Activated T-helper 17 cell treated with anti-CD3 and anti-CD28 coated beads, Interleukin-2, amount 50 U/mL, for 72 hours (primary cell): ENCODE measurements at regions not wholly inside any gene's neighbourhood (a gene's known extent, or its start where the extent isn't known, plus 50 kb on each side); places are given as distances from the start of the nearest gene placed in this dataset.

Experiments
- ATAC-seq: fragments of 150-1000 bp; cut with Tn5 transposase; replicated peaks from 2 replicates; pipeline ENCODE4 v1.10.0; 2021; ENCODE audit warnings: mild to moderate bottlenecking, moderate library complexity
- H3K27ac Mint-ChIP-seq: one replicate; pipeline ENCODE4 v1.8.0; 2022; ENCODE audit warnings: mixed read lengths
- H3K27me3 Mint-ChIP-seq: one replicate; pipeline ENCODE4 v1.8.0; 2022; ENCODE audit warnings: mixed read lengths
- H3K36me3 Mint-ChIP-seq: one replicate; pipeline ENCODE4 v1.8.0; 2022; ENCODE audit warnings: low read depth, mild to moderate bottlenecking, mixed read lengths
- H3K4me1 Mint-ChIP-seq: one replicate; pipeline ENCODE4 v1.8.0; 2022; ENCODE audit warnings: mixed read lengths
- H3K4me3 Mint-ChIP-seq: one replicate; pipeline ENCODE4 v1.8.0; 2022; ENCODE audit warnings: mild to moderate bottlenecking, mixed read lengths
- H3K9me3 Mint-ChIP-seq: one replicate; pipeline ENCODE4 v1.8.0; 2022; ENCODE audit warnings: mixed read lengths

DNA sequence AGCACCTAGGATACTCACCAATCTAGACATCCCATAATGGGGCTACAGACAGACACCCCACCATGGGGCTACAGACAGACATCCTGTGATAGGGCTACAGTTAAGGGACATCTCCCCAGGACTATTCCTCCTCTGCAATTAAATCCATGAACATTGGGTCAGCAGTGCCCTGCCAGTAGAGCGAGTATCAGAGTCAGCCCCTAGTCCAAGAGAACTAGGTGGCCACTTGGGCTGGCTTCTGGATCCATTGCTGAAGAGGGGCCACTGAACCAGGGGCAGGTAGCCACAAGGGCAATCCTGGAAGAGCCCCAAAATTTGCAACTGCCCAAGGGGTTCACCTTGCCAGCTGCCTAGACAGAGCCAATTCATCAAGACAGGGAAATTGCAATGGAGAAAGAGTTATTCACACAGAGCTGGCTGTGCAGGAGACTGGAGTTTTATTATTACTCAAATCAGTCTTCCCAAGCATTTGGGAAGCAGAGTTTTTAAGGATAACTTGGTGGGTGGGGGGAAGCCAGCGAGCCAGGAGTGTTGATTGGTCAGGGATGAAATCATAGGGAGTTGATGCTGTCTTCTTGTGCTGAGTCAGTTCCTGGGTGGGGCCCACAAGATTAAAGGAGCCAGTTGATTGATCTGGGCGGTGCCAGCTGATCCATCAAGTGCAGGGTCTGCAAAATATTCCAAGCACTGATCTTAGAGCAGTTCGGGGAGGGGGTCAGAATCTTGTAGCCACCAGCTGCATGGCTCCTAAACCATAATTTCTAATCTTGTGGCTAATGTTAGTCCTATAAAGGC, 170.2 kb upstream of the SMAD3 start:
- Mint-ChIP-seq H3K27ac (no peak overlapping the region), H3K36me3 (no peaks in the 10 kb centered on the region), H3K4me1 (no peaks in the 10 kb centered on the region), H3K27me3 (peaks cover 8% of the 10 kb centered on the region), H3K9me3 (no peaks in the 10 kb centered on the region), H3K4me3 (no peak overlapping the region)
- ATAC-seq, result no peak

DNA sequence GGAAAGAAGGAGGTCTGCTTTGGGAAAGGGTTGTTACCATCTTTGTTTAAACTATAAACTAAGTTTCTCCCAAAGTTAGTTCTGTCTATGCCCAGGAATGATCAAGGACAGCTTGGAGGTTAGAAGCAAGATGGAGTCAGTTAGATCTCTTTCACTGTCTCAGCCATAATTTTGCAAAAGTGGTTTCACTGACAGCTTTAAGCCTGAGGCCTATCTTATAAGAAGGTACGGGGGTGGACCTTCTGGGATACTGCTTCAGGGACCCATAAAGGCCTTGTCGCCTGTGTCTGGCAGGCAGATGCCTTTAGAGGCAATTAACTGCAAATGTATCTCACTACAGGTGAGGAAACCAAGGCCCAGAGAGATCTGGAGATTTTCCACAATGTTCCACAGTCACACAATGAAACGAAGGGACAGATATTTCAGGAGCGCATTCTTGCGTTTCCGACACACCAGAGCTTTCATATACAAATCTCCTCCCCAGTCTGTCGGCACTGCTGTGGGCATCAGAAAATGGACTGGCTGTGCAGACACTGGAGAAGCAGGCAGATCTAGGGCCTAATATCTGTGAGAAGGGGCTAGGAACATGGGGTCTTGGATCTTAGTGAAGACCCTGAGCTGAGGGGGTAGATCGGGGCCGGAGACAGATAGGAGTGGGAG, 169.5 kb upstream of the SMAD3 start:
- Mint-ChIP-seq H3K4me1 (no peaks in the 10 kb centered on the region), H3K9me3 (no peaks in the 10 kb centered on the region), H3K27ac (no peak overlapping the region), H3K27me3 (peaks cover 8% of the 10 kb centered on the region), H3K36me3 (no peaks in the 10 kb centered on the region), H3K4me3 (no peak overlapping the region)
- no peak for ATAC-seq

- no peak for ATAC-seq
- no peaks in the 10 kb centered on the region for H3K9me3 Mint-ChIP-seq
- peaks cover 6% of the 10 kb centered on the region for H3K27me3 Mint-ChIP-seq
- no peaks in the 10 kb centered on the region for H3K36me3 Mint-ChIP-seq
- no peaks in the 10 kb centered on the region for H3K4me1 Mint-ChIP-seq
- no peak overlapping the region for H3K4me3 Mint-ChIP-seq
- H3K27ac Mint-ChIP-seq, result no peak overlapping the region
Measured at GRCh38 chr15:66896611-66897010, 168.8 kb upstream of the SMAD3 start.

DNA sequence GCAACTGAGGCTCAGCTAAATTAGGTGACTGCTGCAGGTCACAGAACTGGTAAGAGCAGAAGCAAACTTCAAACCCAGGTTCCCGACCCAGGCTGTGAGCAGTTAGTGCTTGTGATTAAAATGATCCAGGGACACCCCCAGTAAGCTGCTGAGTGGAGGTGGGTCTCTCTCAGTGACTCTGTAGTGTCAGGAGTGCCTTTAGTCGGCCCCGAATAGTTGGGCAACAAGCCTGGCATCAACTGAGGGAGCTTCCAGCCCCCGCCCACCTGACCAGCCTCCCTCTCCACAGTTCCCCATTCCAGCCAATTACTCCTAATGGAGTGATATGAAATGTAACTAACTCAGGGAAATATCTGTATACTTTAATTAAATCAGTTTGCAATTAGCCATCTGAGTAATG, 168.0 kb upstream of the SMAD3 start:
- Mint-ChIP-seq H3K4me3 (no peak overlapping the region), H3K4me1 (no peaks in the 10 kb centered on the region), H3K9me3 (no peaks in the 10 kb centered on the region), H3K27me3 (peaks cover 3% of the 10 kb centered on the region), H3K36me3 (no peaks in the 10 kb centered on the region), H3K27ac (no peak overlapping the region)
- no peak for ATAC-seq

DNA sequence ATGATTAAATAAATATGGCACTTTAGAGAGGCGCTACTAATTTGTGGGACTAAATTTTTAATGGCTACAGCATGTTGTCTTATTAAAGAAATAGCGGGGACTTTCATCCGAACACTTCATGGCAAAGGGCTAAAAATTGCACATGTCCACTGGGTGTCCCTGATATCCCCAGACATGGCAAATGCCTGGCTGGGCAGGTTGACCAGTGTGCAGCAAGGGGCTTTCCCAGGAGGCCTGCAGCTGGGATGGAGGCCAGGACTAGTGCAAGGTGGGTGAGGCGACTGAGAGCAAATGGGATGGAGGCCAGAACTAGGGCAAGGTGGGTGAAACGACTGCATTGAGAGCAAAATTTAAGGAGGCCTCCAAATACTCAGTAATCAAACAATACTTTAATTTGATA, 167.4 kb upstream of the SMAD3 start:
- no peaks in the 10 kb centered on the region for H3K27me3 Mint-ChIP-seq
- no peak overlapping the region for H3K27ac Mint-ChIP-seq
- H3K4me1 Mint-ChIP-seq, result no peaks in the 10 kb centered on the region
- no peaks in the 10 kb centered on the region for H3K36me3 Mint-ChIP-seq
- H3K4me3 Mint-ChIP-seq, result no peak overlapping the region
- H3K9me3 Mint-ChIP-seq, result no peaks in the 10 kb centered on the region
- no peak for ATAC-seq

GRCh38 chr15:66898656-66899386, 166.6 kb upstream of the SMAD3 start:
- H3K4me1 Mint-ChIP-seq, result peaks cover 3% of the 10 kb centered on the region

GRCh38 chr15:66899555-66900350, 165.6 kb upstream of the SMAD3 start:
- no peaks in the 10 kb centered on the region for H3K36me3 Mint-ChIP-seq
- H3K4me1 Mint-ChIP-seq, result peaks cover 5% of the 10 kb centered on the region
- H3K27ac Mint-ChIP-seq, result no peak overlapping the region
- no peak for ATAC-seq
- no peak overlapping the region for H3K4me3 Mint-ChIP-seq
- no peaks in the 10 kb centered on the region for H3K27me3 Mint-ChIP-seq
- H3K9me3 Mint-ChIP-seq, result no peaks in the 10 kb centered on the region

More at GRCh38 chr15:66898656-66899386, 166.6 kb upstream of the SMAD3 start:
- ATAC-seq, result no peak
- Mint-ChIP-seq H3K27ac (no peak overlapping the region), H3K36me3 (no peaks in the 10 kb centered on the region), H3K4me3 (no peak overlapping the region), H3K9me3 (no peaks in the 10 kb centered on the region), H3K27me3 (no peaks in the 10 kb centered on the region)

GRCh38 chr15:66900586-66901310, 164.7 kb upstream of the SMAD3 start:
- H3K27ac Mint-ChIP-seq, result no peak overlapping the region
- no peaks in the 10 kb centered on the region for H3K36me3 Mint-ChIP-seq
- peaks cover 5% of the 10 kb centered on the region for H3K4me1 Mint-ChIP-seq
- H3K27me3 Mint-ChIP-seq, result no peaks in the 10 kb centered on the region
- H3K4me3 Mint-ChIP-seq, result no peak overlapping the region
- ATAC-seq, result no peak
- H3K9me3 Mint-ChIP-seq, result no peaks in the 10 kb centered on the region

- H3K4me1 Mint-ChIP-seq, result peaks cover 5% of the 10 kb centered on the region
- no peak overlapping the region for H3K27ac Mint-ChIP-seq
- H3K9me3 Mint-ChIP-seq, result peaks cover 2% of the 10 kb centered on the region
- no peak overlapping the region for H3K4me3 Mint-ChIP-seq
- no peaks in the 10 kb centered on the region for H3K36me3 Mint-ChIP-seq
- no peak for ATAC-seq
- H3K27me3 Mint-ChIP-seq, result peaks cover 3% of the 10 kb centered on the region
Measured at GRCh38 chr15:66901336-66902100, 163.9 kb upstream of the SMAD3 start.

DNA sequence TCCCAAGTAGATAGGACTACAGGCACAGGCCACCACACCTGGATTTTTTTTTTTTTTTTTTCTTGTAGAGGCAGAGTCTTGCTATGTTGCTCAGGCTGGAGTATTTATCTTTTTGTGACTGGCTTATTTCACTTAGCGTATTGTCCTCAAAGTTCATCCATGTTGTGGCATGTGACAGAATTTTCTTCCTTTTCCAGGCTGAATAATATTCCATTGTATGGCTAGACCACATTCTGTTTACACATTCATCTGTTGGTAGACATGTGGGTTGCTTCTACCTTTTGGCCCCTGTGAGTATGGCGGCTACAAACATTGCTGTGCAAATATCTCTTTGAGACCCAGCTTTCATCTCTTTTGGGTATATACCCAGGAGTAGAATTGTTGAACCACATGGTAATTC, 160.2 kb upstream of the SMAD3 start:
- Mint-ChIP-seq H3K4me3 (no peak overlapping the region), H3K9me3 (peaks cover 3% of the 10 kb centered on the region), H3K36me3 (no peaks in the 10 kb centered on the region), H3K4me1 (peaks cover 5% of the 10 kb centered on the region), H3K27me3 (peaks cover 6% of the 10 kb centered on the region), H3K27ac (no peak overlapping the region)
- ATAC-seq, result no peak

DNA sequence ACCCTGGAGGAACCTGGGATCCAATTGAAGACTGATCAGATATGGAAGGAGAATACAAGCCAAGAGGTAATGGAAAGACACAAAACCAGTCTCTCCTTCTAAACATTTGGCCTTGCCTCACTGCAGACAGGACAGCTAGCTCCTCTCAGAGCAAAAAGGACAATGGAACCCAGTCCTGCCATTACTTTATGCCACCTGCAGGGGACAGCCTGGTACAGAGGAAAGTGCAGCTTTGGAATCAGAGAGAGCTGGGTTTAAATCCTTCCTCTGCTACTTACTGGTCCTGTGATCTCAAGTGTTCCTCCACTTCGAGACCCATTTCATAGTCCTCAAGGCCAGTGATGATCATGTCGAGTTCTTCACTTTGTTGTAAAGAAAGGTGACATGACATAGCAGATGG, 159.4 kb upstream of the SMAD3 start:
- H3K27ac Mint-ChIP-seq, result no peak overlapping the region
- peaks cover 5% of the 10 kb centered on the region for H3K4me1 Mint-ChIP-seq
- no peak overlapping the region for H3K4me3 Mint-ChIP-seq
- H3K36me3 Mint-ChIP-seq, result no peaks in the 10 kb centered on the region
- H3K9me3 Mint-ChIP-seq, result peaks cover 3% of the 10 kb centered on the region
- no peak for ATAC-seq
- H3K27me3 Mint-ChIP-seq, result peaks cover 6% of the 10 kb centered on the region

GRCh38 chr15:66906668-66907614, 158.5 kb upstream of the SMAD3 start:
- peaks cover 5% of the 10 kb centered on the region for H3K4me1 Mint-ChIP-seq
- H3K9me3 Mint-ChIP-seq, result peaks cover 3% of the 10 kb centered on the region
- ATAC-seq, result no peak
- no peak overlapping the region for H3K27ac Mint-ChIP-seq
- H3K27me3 Mint-ChIP-seq, result peaks cover 6% of the 10 kb centered on the region
- H3K36me3 Mint-ChIP-seq, result no peaks in the 10 kb centered on the region
- no peak overlapping the region for H3K4me3 Mint-ChIP-seq
